Stimulated activated CD8-positive, alpha-beta memory T cell treated with anti-CD3 and anti-CD28 coated beads, Interleukin-4, amount 100 ng/mL, for 4 hours (primary cell): ENCODE measurements at regions not wholly inside any gene's neighbourhood (a gene's known extent, or its start where the extent isn't known, plus 50 kb on each side); places are given as distances from the start of the nearest gene placed in this dataset.

Source experiments
- DNase-seq, 2 donors: peaks; one replicate each; pipeline ENCODE4 v3.0.0-alpha.2; 2020; ENCODE audit warnings: low read depth in 2 of 2, low spot score in 1 of 2

- DNase-seq: no peak
Observed at GRCh38 chr14:97251491-97252155, 454.4 kb downstream of the VRK1 start.

DNA sequence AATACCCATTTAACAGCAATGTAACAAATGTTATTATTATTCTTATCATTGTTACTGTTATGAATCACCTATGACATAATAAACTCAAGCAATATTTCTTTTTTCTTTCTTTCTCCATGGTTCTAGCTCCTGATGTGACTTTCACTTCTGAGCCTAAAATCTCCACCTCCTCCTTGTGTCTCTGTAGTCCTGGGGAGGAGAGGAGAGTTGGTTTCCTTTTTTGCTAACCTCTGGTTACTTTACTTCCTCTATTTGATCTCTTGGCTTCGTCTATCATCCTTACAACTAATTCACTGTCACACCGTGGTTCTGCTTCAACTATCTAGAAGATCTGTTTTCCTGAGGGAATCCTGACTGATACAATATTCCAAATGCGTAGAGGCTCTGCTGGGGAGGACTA is 456.6 kb downstream of the VRK1 start:
- DNase-seq: no peak

GRCh38 chr14:97262336-97262735 is 465.2 kb downstream of the VRK1 start:
- no peak for DNase-seq

DNA sequence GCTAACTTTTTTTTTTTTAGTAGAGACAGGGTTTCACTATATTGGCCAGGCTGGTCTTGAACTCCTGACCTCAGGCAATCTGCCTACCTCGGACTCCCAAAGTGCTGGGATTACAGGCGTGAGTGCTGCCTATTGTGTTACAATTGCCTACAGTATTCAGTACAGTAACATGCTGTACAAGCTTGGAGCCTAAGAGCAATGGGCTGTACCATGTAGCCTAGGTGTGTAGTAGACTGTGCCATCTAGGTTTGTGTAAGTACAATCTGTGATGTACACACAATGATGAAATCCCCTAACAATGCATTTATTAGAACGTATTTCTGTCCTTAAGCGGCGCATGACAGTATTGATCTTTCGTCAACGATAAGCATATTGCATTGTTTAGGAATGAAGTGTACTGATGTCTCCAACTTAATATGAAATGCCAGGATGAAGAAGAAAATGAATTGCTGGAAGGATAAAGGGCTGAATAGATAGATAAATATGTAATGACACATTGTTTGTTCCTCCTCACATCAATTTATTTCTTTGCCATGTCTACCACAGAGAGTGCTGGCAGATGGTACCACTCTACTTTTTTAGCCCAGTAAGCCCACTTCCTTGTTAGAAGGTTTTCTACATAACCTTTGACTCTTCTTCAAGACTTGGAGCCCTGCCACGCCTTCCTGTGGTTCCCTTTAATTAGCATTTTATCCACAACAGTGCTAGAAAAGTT is 467.5 kb downstream of the VRK1 start:
- DNase-seq: no peak

- DNase-seq: no peak
Observed at GRCh38 chr14:97266653-97267052, 469.5 kb downstream of the VRK1 start.

GRCh38 chr14:97267509-97267908 is 470.3 kb downstream of the VRK1 start:
- DNase-seq: no peak

DNA sequence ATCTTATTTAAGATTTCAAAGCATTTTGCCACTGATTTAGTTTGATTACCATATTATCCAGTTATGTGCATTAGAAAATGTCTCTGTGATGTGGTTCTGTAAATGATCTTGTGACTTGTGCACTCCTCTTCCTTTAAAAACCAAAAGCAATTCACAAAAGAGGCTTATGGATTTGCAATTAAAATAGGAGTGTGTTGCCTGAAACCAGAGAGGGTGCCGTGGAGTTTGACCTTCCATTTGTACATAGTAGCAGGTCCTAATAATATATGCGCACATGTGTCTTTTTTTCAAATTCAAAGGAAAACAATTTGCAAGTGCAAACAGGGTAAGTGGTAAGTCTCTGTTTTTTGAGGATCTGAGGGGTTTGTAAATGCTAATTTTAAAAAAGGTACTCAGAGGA is 470.9 kb downstream of the VRK1 start:
- no peak for DNase-seq

- no peak for DNase-seq
Observed at GRCh38 chr14:97270308-97270707, 473.1 kb downstream of the VRK1 start.

DNA sequence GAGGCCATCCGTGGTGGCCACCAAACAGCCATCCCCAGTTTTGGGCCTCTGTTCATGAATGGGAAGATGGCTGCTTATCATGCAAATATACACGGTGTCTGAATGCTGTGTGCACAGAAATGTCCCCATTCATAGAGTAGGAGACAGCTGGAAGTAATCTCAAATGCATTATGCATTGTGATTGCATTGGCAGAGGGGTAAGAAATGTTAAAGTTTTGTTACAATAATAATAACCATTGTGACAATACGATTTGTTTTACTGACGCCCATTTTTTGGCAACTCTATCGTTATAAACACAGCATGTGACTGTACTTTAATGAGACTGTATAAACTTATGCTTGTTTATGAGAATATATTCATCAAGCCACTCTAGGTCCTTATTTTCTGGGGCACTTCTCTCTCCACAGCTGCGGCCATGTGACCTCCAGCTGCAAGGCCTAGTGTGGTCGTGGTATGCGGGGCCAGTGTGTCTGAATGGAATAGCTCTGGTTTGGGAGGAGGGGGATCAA is 474.3 kb downstream of the VRK1 start:
- DNase-seq: no peak

DNA sequence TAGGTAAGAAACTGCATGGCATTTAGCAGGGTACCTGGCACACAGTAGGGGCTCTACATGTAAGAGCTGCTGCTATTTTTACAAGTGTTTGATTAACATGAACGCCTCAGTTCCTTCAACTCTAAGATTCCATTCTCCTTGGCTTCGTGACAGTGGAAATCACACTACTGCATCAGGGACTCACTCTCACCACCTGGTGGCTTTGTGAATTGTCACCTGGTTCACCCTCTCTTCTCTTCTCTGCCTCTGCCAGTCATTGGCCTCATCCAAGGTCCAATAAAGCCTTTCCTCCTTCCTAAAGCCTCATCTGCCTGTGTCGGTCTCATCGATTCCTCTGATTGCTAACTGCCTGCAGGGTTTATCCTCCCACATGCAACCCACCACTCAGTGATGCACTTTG is 476.4 kb downstream of the VRK1 start:
- no peak for DNase-seq

DNA sequence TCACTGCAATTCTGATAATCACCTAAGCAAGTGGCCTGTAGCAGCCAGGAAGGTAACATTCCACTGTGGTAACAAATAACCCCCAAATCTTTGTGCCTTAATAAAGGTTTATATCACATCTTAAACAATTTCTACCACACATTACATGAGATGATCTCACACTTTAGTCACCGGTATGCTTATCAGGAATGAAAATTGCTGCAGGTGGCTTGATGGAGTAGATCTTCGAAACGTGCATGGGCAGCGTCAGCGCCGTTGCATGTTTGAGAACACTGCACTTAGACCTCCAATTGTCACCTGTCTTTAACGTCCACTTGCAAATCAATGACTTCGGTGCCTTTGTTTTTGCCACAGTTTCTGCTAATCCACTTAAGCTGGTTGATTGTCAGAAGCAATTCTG is 477.4 kb downstream of the VRK1 start:
- no peak for DNase-seq

GRCh38 chr14:97275276-97275675 is 478.1 kb downstream of the VRK1 start:
- no peak for DNase-seq

GRCh38 chr14:97276573-97276972 is 479.4 kb downstream of the VRK1 start:
- DNase-seq: no peak

GRCh38 chr14:97277711-97278110 is 480.5 kb downstream of the VRK1 start:
- DNase-seq: no peak

DNA sequence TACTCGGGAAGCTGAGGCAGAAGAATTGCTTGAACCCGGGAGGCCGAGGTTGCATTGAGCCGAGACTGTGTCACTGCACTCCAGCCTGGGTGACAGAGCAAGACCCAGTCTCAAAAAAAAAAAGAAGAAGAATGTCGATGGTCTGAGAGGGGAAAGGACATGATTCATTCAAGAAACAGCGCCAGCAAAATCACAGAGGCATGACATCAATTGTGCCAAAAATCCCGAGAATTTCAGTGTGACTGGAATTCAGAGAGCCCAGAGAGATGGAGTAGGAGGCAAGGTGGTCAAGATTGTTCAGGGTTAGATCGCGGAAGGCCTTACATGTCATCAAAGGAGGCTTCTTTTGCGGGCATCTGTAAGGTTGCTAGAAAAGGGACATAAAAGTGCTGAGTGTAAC is 483.3 kb downstream of the VRK1 start:
- no peak for DNase-seq

DNA sequence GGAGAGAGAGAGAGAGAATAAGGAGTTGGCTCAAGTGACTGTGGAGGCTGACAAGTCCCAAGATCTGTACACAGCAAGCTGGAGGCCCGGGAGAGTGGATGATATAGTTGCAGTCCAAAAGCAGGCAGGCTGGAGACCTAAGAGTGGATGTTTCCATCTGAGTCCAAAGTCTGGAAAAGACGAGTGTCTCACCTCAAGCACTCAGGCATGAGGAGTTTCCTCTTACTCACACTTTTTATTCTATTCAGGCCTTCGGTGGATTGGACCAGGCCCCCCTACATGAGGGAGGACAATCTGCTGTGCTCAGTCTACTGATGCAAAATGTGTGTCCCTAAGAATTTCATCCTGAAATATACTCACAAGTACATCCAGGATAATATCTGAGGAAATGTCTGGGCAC is 484.6 kb downstream of the VRK1 start:
- no peak for DNase-seq

DNA sequence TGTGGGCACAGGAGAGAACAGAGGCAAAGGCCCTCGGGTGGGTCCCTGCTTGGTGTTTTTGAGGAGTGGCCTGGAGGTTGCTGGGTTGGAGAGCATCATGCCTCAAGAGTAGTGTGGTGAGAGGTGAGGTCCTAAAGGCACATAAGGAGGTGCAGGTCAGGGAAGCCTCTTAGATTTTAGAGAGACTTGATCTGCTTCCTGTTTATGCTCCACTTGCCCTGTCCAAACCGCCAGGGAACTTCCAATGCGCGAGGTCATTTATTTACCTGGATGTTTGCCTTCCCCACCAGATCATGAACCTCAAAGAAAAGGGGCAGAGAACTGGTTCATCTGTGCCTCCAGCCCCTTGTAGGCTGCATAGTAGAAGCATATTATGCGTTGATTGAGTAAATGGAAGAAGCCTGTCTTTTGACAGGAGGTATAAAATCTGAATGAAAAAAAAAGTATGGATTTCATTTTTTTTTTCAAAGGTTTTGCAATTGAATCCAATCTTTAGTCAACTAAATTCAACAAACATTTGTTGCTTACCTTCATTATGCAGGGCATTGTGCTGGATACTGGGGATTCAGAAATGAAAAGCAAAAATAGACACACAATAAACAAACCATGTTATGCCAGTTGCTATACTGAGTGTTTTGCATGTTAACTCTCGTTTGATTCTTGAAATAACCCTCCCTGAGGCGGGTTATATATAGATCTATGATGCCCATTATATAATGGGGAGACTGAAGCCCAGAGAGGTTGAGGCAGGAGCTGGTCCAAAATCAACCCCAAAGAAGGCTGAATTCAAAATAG is 485.2 kb downstream of the VRK1 start:
- DNase-seq: no peak

GRCh38 chr14:97283005-97283403 is 485.8 kb downstream of the VRK1 start:
- no peak for DNase-seq

DNA sequence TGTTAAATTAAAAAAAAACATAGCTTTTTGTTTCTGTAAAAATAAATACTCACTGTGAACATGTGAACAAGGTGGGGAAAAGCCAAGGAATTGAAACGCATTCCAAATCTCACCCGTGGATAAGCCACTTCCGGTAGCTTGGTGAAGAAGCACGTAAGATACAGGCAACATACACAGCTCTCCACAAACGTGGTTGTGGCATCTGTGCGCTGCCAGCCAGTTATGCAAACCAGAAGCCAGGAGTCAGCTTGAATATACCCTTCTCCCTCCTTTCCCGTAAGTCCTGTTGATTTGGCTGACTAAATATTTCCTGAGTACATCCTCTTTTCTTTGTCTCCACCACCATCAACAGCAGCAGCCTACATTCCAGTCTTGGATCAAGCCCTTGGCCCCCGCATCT is 486.2 kb downstream of the VRK1 start:
- DNase-seq: no peak

GRCh38 chr14:97283841-97284240 is 486.7 kb downstream of the VRK1 start:
- no peak for DNase-seq

GRCh38 chr14:97287956-97288355 is 490.8 kb downstream of the VRK1 start:
- DNase-seq: no peak

DNA sequence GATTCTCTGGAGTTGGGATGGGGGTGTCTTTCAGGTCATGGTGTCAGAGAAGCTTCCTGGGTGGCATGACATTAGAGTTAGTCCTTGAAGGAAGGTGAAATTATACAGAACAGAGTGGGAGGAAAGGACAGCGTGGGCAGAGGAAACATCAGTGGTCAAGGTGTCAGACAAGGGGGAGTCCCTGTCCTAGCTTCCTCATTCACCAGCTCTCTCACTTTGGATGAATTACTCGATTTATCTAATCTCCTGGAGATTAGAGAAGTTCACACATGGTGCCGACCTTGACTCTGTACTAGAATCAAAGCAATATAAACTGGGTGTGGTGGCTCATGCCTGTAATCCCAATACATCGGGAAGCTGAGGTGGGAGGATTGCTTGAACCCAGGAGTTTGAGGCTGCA is 492.9 kb downstream of the VRK1 start:
- no peak for DNase-seq
